B cell (primary cell): ENCODE measurements at regions not wholly inside any gene's neighbourhood (a gene's known extent, or its start where the extent isn't known, plus 50 kb on each side); places are given as distances from the start of the nearest gene placed in this dataset.

Experiments
- ATAC-seq: fragments of 200-7000 bp; cut with Tn5 transposase; one replicate; pipeline ENCODE4 v1.10.0; 2021; ENCODE audit warnings: low read depth, mild to moderate bottlenecking, moderate number of reproducible peaks, moderate library complexity
- CTCF ChIA-PET: fragments of 350-600 bp; sonication (Branson Sonifier 250); formaldehyde crosslinking; loops from one replicate; lab custom pipeline; 2021; ENCODE audit warnings: antibody characterized with exemption, inconsistent platforms; lab: Charles Lee
- POLR2A ChIA-PET: fragments of 350-600 bp; sonication (Branson Sonifier 250); formaldehyde crosslinking; loops from one replicate; lab custom pipeline; 2021; ENCODE audit warnings: antibody characterized with exemption; lab: Charles Lee
- DNase-seq: peaks from one replicate; pipeline ENCODE4 v3.0.0; 2013
- H2AFZ ChIP-seq: 2 replicates; pipeline ENCODE4 v1.6.1; 2012; ENCODE audit warnings: mild to moderate bottlenecking, low read depth, low read length; ENCODE audit not compliant: insufficient read depth, poor library complexity, severe bottlenecking
- H3K27ac ChIP-seq, 2 donors: 1 replicate in 1 of 2; 2 replicates in 1 of 2; pipeline ENCODE4 v1.5.1; 2012 to 2013; ENCODE audit warnings: low read length in 2 of 2, mild to moderate bottlenecking in 2 of 2, moderate library complexity in 1 of 2
- H3K27me3 ChIP-seq, 4 experiments: fragments of 200-600 bp in 1 of 4; sonication (generic) in 1 of 4; replicated peaks in 1 of 4; 1 replicate in 2 of 4; 2 replicates in 2 of 4; pipeline versions ENCODE4 v1.6.1 to v1.7.0; 2013 to 2016; ENCODE audit warnings: low read length in 3 of 4, mild to moderate bottlenecking in 2 of 4, mixed read lengths in 1 of 4, moderate library complexity in 1 of 4; ENCODE audit not compliant: insufficient read depth in 4 of 4, control insufficient read depth in 3 of 4; ENCODE audit errors: control extremely low read depth in 1 of 4
- H3K36me3 ChIP-seq, 2 experiments: replicated peaks in 1 of 2; 1 replicate in 1 of 2; 2 replicates in 1 of 2; pipeline versions ENCODE4 v1.6.1 to v1.7.1; 2013; ENCODE audit warnings: low read length in 1 of 2; ENCODE audit not compliant: insufficient read depth in 2 of 2, control insufficient read depth in 1 of 2; ENCODE audit errors: control extremely low read depth in 1 of 2, extremely low read depth in 1 of 2
- H3K4me1 ChIP-seq, 2 donors: fragments of 200-600 bp in 1 of 2; sonication (generic) in 1 of 2; 1 replicate in 1 of 2; 2 replicates in 1 of 2; pipeline versions ENCODE4 v1.5.1 to v1.6.1; 2013 to 2017; ENCODE audit warnings: low read length in 2 of 2; ENCODE audit not compliant: control insufficient read depth in 2 of 2, insufficient read depth in 2 of 2
- H3K4me2 ChIP-seq: replicated peaks from 2 replicates; pipeline ENCODE3; 2012; ENCODE audit warnings: mild to moderate bottlenecking, low read depth, low read length; ENCODE audit not compliant: poor library complexity, severe bottlenecking
- H3K4me3 ChIP-seq, 5 experiments: fragments of 200-600 bp in 1 of 5; sonication (generic) in 1 of 5; 1 replicate in 3 of 5; 2 replicates in 2 of 5; pipeline versions ENCODE4 v1.5.1 to v1.7.0; 2011 to 2016; ENCODE audit warnings: low read length in 4 of 5, mild to moderate bottlenecking in 4 of 5, low read depth in 2 of 5, control low read depth in 1 of 5, moderate library complexity in 1 of 5; ENCODE audit not compliant: insufficient read depth in 1 of 5; ENCODE audit errors: control extremely low read depth in 1 of 5, extremely low read depth in 1 of 5
- H3K79me2 ChIP-seq: fragments of 200-600 bp; sonication (generic); one replicate; pipeline ENCODE4 v1.6.0; 2016; ENCODE audit warnings: low read length; ENCODE audit not compliant: control insufficient read depth, insufficient read depth
- H3K9ac ChIP-seq: fragments of 200-600 bp; sonication (generic); 2 replicates; pipeline ENCODE4 v1.6.1; 2017; ENCODE audit warnings: mild to moderate bottlenecking, low read length, moderate library complexity
- H3K9me3 ChIP-seq, 3 donors: one replicate each; pipeline versions ENCODE4 v1.6.1 to v1.7.1; 2013; ENCODE audit warnings: low read length in 2 of 3; ENCODE audit not compliant: control insufficient read depth in 2 of 3, insufficient read depth in 1 of 3; ENCODE audit errors: control extremely low read depth in 1 of 3
- H4K20me1 ChIP-seq: 2 replicates; pipeline ENCODE4 v1.6.0; 2012; ENCODE audit warnings: mild to moderate bottlenecking, low read length; ENCODE audit not compliant: insufficient read depth, control insufficient read depth, poor library complexity, severe bottlenecking
- H3K27ac Mint-ChIP-seq: one replicate; pipeline ENCODE4 v1.8.0; 2021; ENCODE audit warnings: mixed read lengths
- H3K27me3 Mint-ChIP-seq: one replicate; pipeline ENCODE4 v1.8.0; 2021; ENCODE audit warnings: mixed read lengths
- H3K4me1 Mint-ChIP-seq: one replicate; pipeline ENCODE4 v1.8.0; 2021; ENCODE audit warnings: mixed read lengths
- H3K4me3 Mint-ChIP-seq: one replicate; pipeline ENCODE4 v1.8.0; 2021; ENCODE audit warnings: mixed read lengths
- H3K9me3 Mint-ChIP-seq: one replicate; pipeline ENCODE4 v1.8.0; 2022; ENCODE audit warnings: mixed read lengths; ENCODE audit not compliant: insufficient read depth
- CTCF ChIP-seq: fragments of 200-600 bp; IDR thresholded peaks from one replicate; pipeline ENCODE4 v1.8.0; 2022; ENCODE audit warnings: antibody characterized with exemption, mild to moderate bottlenecking
- EZH2 ChIP-seq: IDR thresholded peaks from 2 replicates; pipeline ENCODE4 v1.6.1; 2012; ENCODE audit warnings: borderline replicate concordance, low read depth, mild to moderate bottlenecking, moderate library complexity, low read length; ENCODE audit not compliant: insufficient read depth, poor library complexity, severe bottlenecking
- WGBS: methylation state at CpG from one replicate; pipeline ENCODE4 v1.1.5; 2013; ENCODE audit warnings: missing lambda C conversion rate; ENCODE audit not compliant: insufficient coverage; 5-methylcytosine and 5-hydroxymethylcytosine counted together
- intact Hi-C: fragments of 100-400 bp; cut with micrococcal nuclease; formaldehyde crosslinking; loops from one replicate; pipeline ENCODE4 v1.10.0; 2022

GRCh38 chr7:20931739-20932138 lies 145.1 kb upstream of the SP8 start:
- no peaks in the 10 kb centered on the region for H3K9me3 ChIP-seq
- H3K79me2 ChIP-seq = no peaks in the 10 kb centered on the region
- ChIA-PET POLR2A (no interaction called here), CTCF (no interaction called here)
- DNase-seq = no peak
- no peak overlapping the region for H2AFZ ChIP-seq
- TF ChIP-seq EZH2 (no peak), CTCF (no peak)
- H3K27me3 ChIP-seq = no peaks in the 10 kb centered on the region
- no peaks in the 10 kb centered on the region for H3K4me1 ChIP-seq
- H4K20me1 ChIP-seq = no peaks in the 10 kb centered on the region
- no peak overlapping the region for H3K27ac ChIP-seq
- Mint-ChIP-seq H3K27me3 (peaks cover 5% of the 10 kb centered on the region), H3K4me3 (no peak overlapping the region), H3K9me3 (no peaks in the 10 kb centered on the region), H3K27ac (no peak overlapping the region), H3K4me1 (no peaks in the 10 kb centered on the region)
- H3K9ac ChIP-seq = no peak overlapping the region
- ATAC-seq = no peak
- intact Hi-C loops = no loop called here
- WGBS = no CpG with 5 or more reads among the region's 3 CpGs
- no peak overlapping the region for H3K4me3 ChIP-seq
- H3K36me3 ChIP-seq = no peaks in the 10 kb centered on the region
- H3K4me2 ChIP-seq = no peak overlapping the region

- H3K4me3 ChIP-seq = no peak overlapping the region
- H4K20me1 ChIP-seq = no peaks in the 10 kb centered on the region
- ATAC-seq (no peak), DNase-seq (no peak)
- no peaks in the 10 kb centered on the region for H3K36me3 ChIP-seq
- TF ChIP-seq EZH2 = no peak
- no peak for TF ChIP-seq CTCF
- no peaks in the 10 kb centered on the region for H3K9me3 ChIP-seq
- WGBS = 78% methylated on average over 4 of the region's 7 CpGs
- no peak overlapping the region for H2AFZ ChIP-seq
- Mint-ChIP-seq H3K4me3 (no peak overlapping the region), H3K27me3 (peaks cover 9% of the 10 kb centered on the region), H3K4me1 (no peaks in the 10 kb centered on the region), H3K9me3 (no peaks in the 10 kb centered on the region), H3K27ac (no peak overlapping the region)
- H3K4me2 ChIP-seq = no peak overlapping the region
- H3K27me3 ChIP-seq = no peaks in the 10 kb centered on the region
- POLR2A ChIA-PET = no interaction called here
- H3K79me2 ChIP-seq = no peaks in the 10 kb centered on the region
- no peaks in the 10 kb centered on the region for H3K4me1 ChIP-seq
- CTCF ChIA-PET = no interaction called here
- no peak overlapping the region for H3K9ac ChIP-seq
- no peak overlapping the region for H3K27ac ChIP-seq
- intact Hi-C loops = no loop called here
These were observed 146.3 kb upstream of the SP8 start for GRCh38 chr7:20932785-20933527.
